GM12878 (cell line): ENCODE measurements at regions not wholly inside any gene's neighbourhood (a gene's known extent, or its start where the extent isn't known, plus 50 kb on each side); places are given as distances from the start of the nearest gene placed in this dataset.

ENCODE experiments used
- ATAC-seq: fragments of 200-7000 bp; cut with Tn5 transposase; 3 replicates; pipeline ENCODE4 v1.9.1; 2020; ENCODE audit warnings: mild to moderate bottlenecking, moderate library complexity
- BruUV-seq: library from RNA; stranded (reverse); fragments of 400-500 nt; replicated peaks from 2 replicates; lab custom pipeline; 2021; lab: Mats Ljungman, UMichigan
- CTCF ChIA-PET: fragments of 300-600 bp; sonication (Branson Sonifier 250); formaldehyde crosslinking; extraction: SDS; loops from one replicate; lab custom pipeline; 2021; ENCODE audit warnings: inconsistent platforms; lab: Yijun Ruan, JAX
- POLR2A ChIA-PET: fragments of 350-600 bp; formaldehyde crosslinking; extraction: SDS; loops from one replicate; lab custom pipeline; 2021; ENCODE audit warnings: inconsistent platforms; lab: Charles Lee
- RAD21 ChIA-PET: fragments of 300-600 bp; sonication (Branson Sonifier 250); formaldehyde crosslinking; loops from one replicate; lab custom pipeline; 2023; ENCODE audit warnings: antibody characterized with exemption; ENCODE audit not compliant: unreplicated experiment; lab: Charles Lee
- SMC1A ChIA-PET: fragments of 300-600 bp; sonication (Branson Sonifier 250); formaldehyde crosslinking; loops from one replicate; lab custom pipeline; 2023; ENCODE audit not compliant: unreplicated experiment, uncharacterized antibody; lab: Charles Lee
- DNase-seq: peaks from one replicate; pipeline ENCODE4 v3.0.0-alpha.2; 2011; ENCODE audit warnings: low read depth, low spot score
- FAIRE-seq: peaks from 3 replicates; lab custom pipeline; 2011; peaks lifted over from hg19 to GRCh38; lab: Jason Lieb, UNC
- H2AFZ ChIP-seq: 2 replicates; pipeline ENCODE4 v1.6.0; 2011; ENCODE audit warnings: low read depth, low read length, control low read depth; ENCODE audit not compliant: control insufficient read depth
- H3K27ac ChIP-seq: 2 replicates; pipeline ENCODE4 v1.5.1; 2011; ENCODE audit warnings: control low read depth; ENCODE audit not compliant: control insufficient read depth, insufficient read depth
- H3K27me3 ChIP-seq, 2 experiments: replicated peaks in 1 of 2; 2 replicates each; pipeline versions ENCODE4 v1.6.0 to v1.6.1; 2011; ENCODE audit warnings: low read length in 1 of 2; ENCODE audit not compliant: control insufficient read depth in 2 of 2, insufficient read depth in 2 of 2
- H3K36me3 ChIP-seq, 2 experiments: 2 replicates each; pipeline ENCODE4 v1.5.1; 2011; ENCODE audit warnings: low read length in 1 of 2; ENCODE audit not compliant: control insufficient read depth in 2 of 2, insufficient read depth in 2 of 2
- H3K4me1 ChIP-seq: 2 replicates; pipeline ENCODE4 v1.6.1; 2011; ENCODE audit warnings: mild to moderate bottlenecking, low read length, moderate library complexity, mixed read lengths; ENCODE audit not compliant: control insufficient read depth, insufficient read depth
- H3K4me2 ChIP-seq: 2 replicates; pipeline ENCODE4 v1.6.0; 2011; ENCODE audit warnings: control low read depth; ENCODE audit not compliant: control insufficient read depth, insufficient read depth
- H3K4me3 ChIP-seq: fragments of 200-600 bp; sonication (generic); 2 replicates; pipeline ENCODE4 v1.5.1; 2016
- H3K79me2 ChIP-seq: 2 replicates; pipeline ENCODE4 v1.6.0; 2011; ENCODE audit warnings: low read length; ENCODE audit not compliant: control insufficient read depth, insufficient read depth
- H3K9ac ChIP-seq: 2 replicates; pipeline ENCODE4 v1.8.0; 2011; ENCODE audit warnings: low read length, control low read depth, mixed read lengths; ENCODE audit not compliant: control insufficient read depth, insufficient read depth
- H3K9me3 ChIP-seq: replicated peaks from 3 replicates; pipeline ENCODE4 v1.5.1; 2011; ENCODE audit warnings: mild to moderate bottlenecking, low read length; ENCODE audit not compliant: control insufficient read depth, insufficient read depth
- H4K20me1 ChIP-seq: 2 replicates; pipeline ENCODE4 v1.6.0; 2011; ENCODE audit not compliant: control insufficient read depth, insufficient read depth
- ASH2L ChIP-seq: fragments of 300-600, 200-600 bp; sonication (generic); IDR thresholded peaks from 2 replicates; pipeline ENCODE4 v1.6.1; 2017; ENCODE audit warnings: low read depth, mild to moderate bottlenecking, borderline replicate concordance
- BRCA1 ChIP-seq: IDR thresholded peaks from 2 replicates; pipeline ENCODE4 v1.6.1; 2011; ENCODE audit warnings: low read depth, low read length, improper control_type of control experiment
- RELA ChIP-seq: fragments of 450-650 bp; IDR thresholded peaks from 2 replicates; pipeline ENCODE4 v1.8.0; 2014; ENCODE audit warnings: borderline replicate concordance; ENCODE audit not compliant: partially characterized antibody
- SREBF1 ChIP-seq: IDR thresholded peaks from 2 replicates; pipeline ENCODE4 v1.6.1; 2012; ENCODE audit warnings: mild to moderate bottlenecking, low read length
- TBL1XR1 ChIP-seq: IDR thresholded peaks from 2 replicates; pipeline ENCODE4 v1.6.1; 2012; ENCODE audit warnings: low read depth, low read length, improper control_type of control experiment
- TCF3 ChIP-seq: IDR thresholded peaks from 2 replicates; pipeline ENCODE4 v1.6.1; 2012; ENCODE audit warnings: low read depth, mild to moderate bottlenecking, low read length, borderline replicate concordance; ENCODE audit not compliant: insufficient read depth
- WGBS: methylation state at CpG from one replicate; pipeline ENCODE4 v1.1.6; 2016; ENCODE audit warnings: low lambda C conversion rate; ENCODE audit not compliant: insufficient replicate concordance, insufficient coverage; ENCODE audit errors: missing lambda C conversion rate; 5-methylcytosine and 5-hydroxymethylcytosine counted together
- in situ Hi-C: fragments of 300-500 bp; cut with MboI; formaldehyde crosslinking; loops from 9 replicates; pipeline ENCODE4 v1.14.3; 2018; ENCODE audit warnings: mixed read lengths
- intact Hi-C: fragments of 100-400 bp; cut with micrococcal nuclease; formaldehyde crosslinking; loops from one replicate; pipeline ENCODE4 v1.14.2; 2022; ENCODE audit not compliant: unreplicated experiment
- TF ChIP-seq, protein P1 (sequence below): fragments of 150-350 bp; IDR thresholded peaks from 2 replicates; pipeline ENCODE4 v1.6.1; 2014; ENCODE audit warnings: mild to moderate bottlenecking, low read depth, low read length
- TF ChIP-seq, protein P2 (sequence below), 3 experiments: IDR thresholded peaks in 2 of 3; conservative IDR thresholded peaks in 1 of 3; 2 replicates each; pipeline ENCODE4 v1.5.1; 2011; ENCODE audit warnings: low read depth in 3 of 3, low read length in 3 of 3, mild to moderate bottlenecking in 3 of 3, control low read depth in 2 of 3, moderate library complexity in 2 of 3, inconsistent platforms in 1 of 3, mixed read lengths in 1 of 3; ENCODE audit not compliant: control insufficient read depth in 2 of 3, insufficient read depth in 1 of 3; ENCODE audit errors: extremely low read depth in 1 of 3
- TF ChIP-seq, protein P3 (sequence below): IDR thresholded peaks from 2 replicates; pipeline ENCODE4 v1.6.1; 2011; ENCODE audit warnings: borderline replicate concordance, low read depth, mild to moderate bottlenecking, moderate library complexity, low read length; ENCODE audit not compliant: insufficient read depth, poor library complexity, severe bottlenecking

DNA sequence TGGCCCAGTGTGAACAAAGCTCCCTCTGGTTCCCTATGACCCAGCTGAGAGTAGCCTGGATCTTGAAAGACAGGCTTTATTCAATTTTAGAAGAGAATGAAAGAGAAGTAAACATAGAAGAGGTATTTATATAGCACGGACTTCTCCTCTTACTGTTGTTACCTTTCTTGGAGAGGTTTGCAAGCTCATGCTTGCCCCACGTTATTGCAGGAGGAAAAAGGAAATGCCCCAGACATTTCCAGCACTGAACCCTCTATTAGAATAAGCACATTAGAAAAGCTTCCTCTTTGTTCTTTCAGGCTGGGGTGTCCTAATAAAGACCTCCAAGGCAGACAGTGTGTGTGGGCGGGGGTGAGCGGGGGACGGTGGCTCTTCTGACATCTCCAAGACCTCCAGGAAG, 98.7 kb upstream of the AGBL1 start:
- DNase-seq, result no peak
- H3K4me1 ChIP-seq, result no peaks in the 10 kb centered on the region
- in situ Hi-C loops, result no loop called here
- intact Hi-C loops, result no loop called here
- no peaks in the 10 kb centered on the region for H3K79me2 ChIP-seq
- H3K4me2 ChIP-seq, result no peak overlapping the region
- ChIA-PET CTCF (no interaction called here), RAD21 (no interaction called here), POLR2A (no interaction called here), SMC1A (no interaction called here)
- peaks cover 0 to 1% of the 10 kb centered on the region in 2 experiments; a peak in 1 of 4 replicates for H3K27me3 ChIP-seq
- H3K9ac ChIP-seq, result no peak overlapping the region
- no TSS peak for BruUV-seq
- TF ChIP-seq, protein P1, sequence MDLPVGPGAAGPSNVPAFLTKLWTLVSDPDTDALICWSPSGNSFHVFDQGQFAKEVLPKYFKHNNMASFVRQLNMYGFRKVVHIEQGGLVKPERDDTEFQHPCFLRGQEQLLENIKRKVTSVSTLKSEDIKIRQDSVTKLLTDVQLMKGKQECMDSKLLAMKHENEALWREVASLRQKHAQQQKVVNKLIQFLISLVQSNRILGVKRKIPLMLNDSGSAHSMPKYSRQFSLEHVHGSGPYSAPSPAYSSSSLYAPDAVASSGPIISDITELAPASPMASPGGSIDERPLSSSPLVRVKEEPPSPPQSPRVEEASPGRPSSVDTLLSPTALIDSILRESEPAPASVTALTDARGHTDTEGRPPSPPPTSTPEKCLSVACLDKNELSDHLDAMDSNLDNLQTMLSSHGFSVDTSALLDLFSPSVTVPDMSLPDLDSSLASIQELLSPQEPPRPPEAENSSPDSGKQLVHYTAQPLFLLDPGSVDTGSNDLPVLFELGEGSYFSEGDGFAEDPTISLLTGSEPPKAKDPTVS, result no peak
- TF ChIP-seq SREBF1 (no peak), TBL1XR1 (no peak), RELA (no peak), ASH2L (no peak), TCF3 (no peak), BRCA1 (no peak)
- TF ChIP-seq, protein P2, sequence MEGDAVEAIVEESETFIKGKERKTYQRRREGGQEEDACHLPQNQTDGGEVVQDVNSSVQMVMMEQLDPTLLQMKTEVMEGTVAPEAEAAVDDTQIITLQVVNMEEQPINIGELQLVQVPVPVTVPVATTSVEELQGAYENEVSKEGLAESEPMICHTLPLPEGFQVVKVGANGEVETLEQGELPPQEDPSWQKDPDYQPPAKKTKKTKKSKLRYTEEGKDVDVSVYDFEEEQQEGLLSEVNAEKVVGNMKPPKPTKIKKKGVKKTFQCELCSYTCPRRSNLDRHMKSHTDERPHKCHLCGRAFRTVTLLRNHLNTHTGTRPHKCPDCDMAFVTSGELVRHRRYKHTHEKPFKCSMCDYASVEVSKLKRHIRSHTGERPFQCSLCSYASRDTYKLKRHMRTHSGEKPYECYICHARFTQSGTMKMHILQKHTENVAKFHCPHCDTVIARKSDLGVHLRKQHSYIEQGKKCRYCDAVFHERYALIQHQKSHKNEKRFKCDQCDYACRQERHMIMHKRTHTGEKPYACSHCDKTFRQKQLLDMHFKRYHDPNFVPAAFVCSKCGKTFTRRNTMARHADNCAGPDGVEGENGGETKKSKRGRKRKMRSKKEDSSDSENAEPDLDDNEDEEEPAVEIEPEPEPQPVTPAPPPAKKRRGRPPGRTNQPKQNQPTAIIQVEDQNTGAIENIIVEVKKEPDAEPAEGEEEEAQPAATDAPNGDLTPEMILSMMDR (IDR thresholded peaks at IDR 0.05 in 2 of 3, conservative IDR thresholded peaks at IDR 0.05 in 1 of 3; ENCODE audit: control insufficient read depth in 2 of 3, extremely low read depth in 1 of 3, insufficient read depth in 1 of 3, low read depth in 3 of 3, low read length in 3 of 3), result no peak
- TF ChIP-seq, protein P3, sequence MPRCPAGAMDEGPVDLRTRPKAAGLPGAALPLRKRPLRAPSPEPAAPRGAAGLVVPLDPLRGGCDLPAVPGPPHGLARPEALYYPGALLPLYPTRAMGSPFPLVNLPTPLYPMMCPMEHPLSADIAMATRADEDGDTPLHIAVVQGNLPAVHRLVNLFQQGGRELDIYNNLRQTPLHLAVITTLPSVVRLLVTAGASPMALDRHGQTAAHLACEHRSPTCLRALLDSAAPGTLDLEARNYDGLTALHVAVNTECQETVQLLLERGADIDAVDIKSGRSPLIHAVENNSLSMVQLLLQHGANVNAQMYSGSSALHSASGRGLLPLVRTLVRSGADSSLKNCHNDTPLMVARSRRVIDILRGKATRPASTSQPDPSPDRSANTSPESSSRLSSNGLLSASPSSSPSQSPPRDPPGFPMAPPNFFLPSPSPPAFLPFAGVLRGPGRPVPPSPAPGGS, result no peak
- FAIRE-seq, result no peak
- WGBS, result 55% methylated on average over 5 of the region's 5 CpGs
- no peak overlapping the region for H2AFZ ChIP-seq
- H4K20me1 ChIP-seq, result no peaks in the 10 kb centered on the region
- no peak for ATAC-seq
- no peak overlapping the region for H3K27ac ChIP-seq
- H3K9me3 ChIP-seq, result no peaks in the 10 kb centered on the region
- H3K4me3 ChIP-seq, result no peak overlapping the region
- no peaks in the 10 kb centered on the region for H3K36me3 ChIP-seq
